ENCODE measurements at regions not wholly inside any gene's neighbourhood (a gene's known extent, or its start where the extent isn't known, plus 50 kb on each side); places are given as distances from the start of the nearest gene placed in this dataset.
"Not testable (repeated sequence)": the region's sequence is repeated elsewhere in the genome, so short reads cannot be mapped to it uniquely, and the experiment has no call there.

GRCh38 chrX:1060562-1060960 lies 151.9 kb downstream of the CRLF2 start:
- H3K36me3 ChIP-seq (ENCODE audit: insufficient read depth, low read length), result no peaks in the 10 kb centered on the region

GRCh38 chrX:1059576-1060561 lies 152.6 kb downstream of the CRLF2 start:
- Histone ChIP-seq H3K36me3 (ENCODE audit: insufficient read depth, low read length) (no peaks in the 10 kb centered on the region), H3K4me2 (ENCODE audit: low read length) (no peak overlapping the region), H3K79me2 (ENCODE audit: insufficient read depth, low read length) (no peaks in the 10 kb centered on the region), H3K27ac (ENCODE audit: low read depth, low read length) (no peak overlapping the region), H3K27me3 (ENCODE audit: insufficient read depth, low read length) (no peaks in the 10 kb centered on the region), H3K9me3 (ENCODE audit: insufficient read depth, low read depth, low read length) (peaks cover 11% of the 10 kb centered on the region), H2AFZ (ENCODE audit: low read depth, low read length) (no peak overlapping the region), H3K4me1 (ENCODE audit: insufficient read depth, low read length) (no peaks in the 10 kb centered on the region), H3K4me3 (ENCODE audit: insufficient read depth, low read depth, low read length) (no peak overlapping the region), H3K9ac (ENCODE audit: low read length) (no peak overlapping the region), H4K20me1 (ENCODE audit: insufficient read depth, low read length) (no peaks in the 10 kb centered on the region)
- FAIRE-seq (no peak), DNase-seq (ENCODE audit: low read depth) (no peak)
- Mint-ChIP-seq H3K36me3 (ENCODE audit: low read depth, unreplicated experiment) (no peaks in the 10 kb centered on the region), H3K9me3 (ENCODE audit: unreplicated experiment) (peaks cover 14% of the 10 kb centered on the region), H3K27me3 (ENCODE audit: low read depth, unreplicated experiment) (no peaks in the 10 kb centered on the region), H3K27ac (ENCODE audit: unreplicated experiment) (no peak overlapping the region), H3K4me3 (ENCODE audit: unreplicated experiment) (no peak overlapping the region), H3K4me1 (ENCODE audit: low read depth, unreplicated experiment) (no peaks in the 10 kb centered on the region)
- no peak for TF ChIP-seq CTCF (IDR thresholded peaks at IDR 0.05; ENCODE audit: insufficient read depth, low read depth, low read length)
- no peak for TF ChIP-seq EZH2 (IDR thresholded peaks at IDR 0.05; ENCODE audit: insufficient read depth, low read length)

More at GRCh38 chrX:1060562-1060960, 151.9 kb downstream of the CRLF2 start:
- H3K79me2 ChIP-seq (ENCODE audit: insufficient read depth, low read length), result no peaks in the 10 kb centered on the region
- Mint-ChIP-seq H3K27ac (ENCODE audit: unreplicated experiment) (no peak overlapping the region), H3K4me3 (ENCODE audit: unreplicated experiment) (no peak overlapping the region), H3K27me3 (ENCODE audit: low read depth, unreplicated experiment) (no peaks in the 10 kb centered on the region), H3K9me3 (ENCODE audit: unreplicated experiment) (peaks cover 15% of the 10 kb centered on the region), H3K36me3 (ENCODE audit: low read depth, unreplicated experiment) (no peaks in the 10 kb centered on the region), H3K4me1 (ENCODE audit: low read depth, unreplicated experiment) (no peaks in the 10 kb centered on the region)
- H3K27ac ChIP-seq (ENCODE audit: low read depth, low read length), result no peak overlapping the region
- no peaks in the 10 kb centered on the region for H4K20me1 ChIP-seq (ENCODE audit: insufficient read depth, low read length)
- TF ChIP-seq CTCF (IDR thresholded peaks at IDR 0.05; ENCODE audit: insufficient read depth, low read depth, low read length), result no peak
- TF ChIP-seq EZH2 (IDR thresholded peaks at IDR 0.05; ENCODE audit: insufficient read depth, low read length), result no peak
- no peak overlapping the region for H3K4me2 ChIP-seq (ENCODE audit: low read length)
- H3K4me3 ChIP-seq (ENCODE audit: insufficient read depth, low read depth, low read length), result no peak overlapping the region
- H3K9ac ChIP-seq (ENCODE audit: low read length), result no peak overlapping the region
- H2AFZ ChIP-seq (ENCODE audit: low read depth, low read length), result no peak overlapping the region
- FAIRE-seq (no peak), DNase-seq (ENCODE audit: low read depth) (no peak)
- H3K9me3 ChIP-seq (ENCODE audit: insufficient read depth, low read depth, low read length), result peaks cover 11% of the 10 kb centered on the region
- H3K27me3 ChIP-seq (ENCODE audit: insufficient read depth, low read length), result no peaks in the 10 kb centered on the region
- H3K4me1 ChIP-seq (ENCODE audit: insufficient read depth, low read length), result no peaks in the 10 kb centered on the region

- not testable (repeated sequence) for H2AFZ ChIP-seq (ENCODE audit: low read depth, low read length); DNase-seq (ENCODE audit: low read depth); H3K4me2 ChIP-seq (ENCODE audit: low read length); H3K9me3 ChIP-seq (ENCODE audit: insufficient read depth, low read depth, low read length); H3K4me1 ChIP-seq (ENCODE audit: insufficient read depth, low read length); H3K27me3 Mint-ChIP-seq (ENCODE audit: low read depth, unreplicated experiment); H4K20me1 ChIP-seq (ENCODE audit: insufficient read depth, low read length); H3K27ac ChIP-seq (ENCODE audit: low read depth, low read length); H3K9ac ChIP-seq (ENCODE audit: low read length); H3K4me3 Mint-ChIP-seq (ENCODE audit: unreplicated experiment); H3K79me2 ChIP-seq (ENCODE audit: insufficient read depth, low read length); H3K27ac Mint-ChIP-seq (ENCODE audit: unreplicated experiment); H3K4me1 Mint-ChIP-seq (ENCODE audit: low read depth, unreplicated experiment); H3K36me3 ChIP-seq (ENCODE audit: insufficient read depth, low read length); H3K36me3 Mint-ChIP-seq (ENCODE audit: low read depth, unreplicated experiment); H3K4me3 ChIP-seq (ENCODE audit: insufficient read depth, low read depth, low read length); H3K27me3 ChIP-seq (ENCODE audit: insufficient read depth, low read length)
- peak; percentile 20 for FAIRE-seq
- H3K9me3 Mint-ChIP-seq (ENCODE audit: unreplicated experiment), result peaks cover 24% of the 10 kb centered on the region
Observed at GRCh38 chrX:1053600-1053999, 158.8 kb downstream of the CRLF2 start.
